HCT116 (cell line): ENCODE measurements at regions not wholly inside any gene's neighbourhood (a gene's known extent, or its start where the extent isn't known, plus 50 kb on each side); places are given as distances from the start of the nearest gene placed in this dataset.

ENCODE experiments used
- CEBPB ChIP-seq: IDR thresholded peaks from 2 replicates; pipeline ENCODE4 v1.6.1; 2012; ENCODE audit warnings: low read depth
- EZH2 ChIP-seq: fragments of 200-600 bp; sonication (generic); IDR thresholded peaks from 2 replicates; pipeline ENCODE4 v1.6.1; 2017; ENCODE audit warnings: antibody characterized with exemption, mixed run types
- EZH2phosphoT487 ChIP-seq: fragments of 200-600 bp; IDR thresholded peaks from 2 replicates; pipeline ENCODE4 v1.6.1; 2018; ENCODE audit warnings: antibody characterized with exemption, borderline replicate concordance
- POLR2A ChIP-seq: IDR thresholded peaks from 2 replicates; pipeline ENCODE4 v1.7.0; 2011; ENCODE audit warnings: borderline replicate concordance; ENCODE audit not compliant: insufficient read depth, insufficient read length; ENCODE audit errors: extremely low read depth
- POLR2AphosphoS5 ChIP-seq: IDR thresholded peaks from 2 replicates; pipeline ENCODE4 v1.6.1; 2011; ENCODE audit warnings: mild to moderate bottlenecking, low read depth, low read length, moderate library complexity
- RAD21 ChIP-seq: IDR thresholded peaks from 2 replicates; pipeline ENCODE4 v1.6.1; 2012; ENCODE audit warnings: low read depth, mild to moderate bottlenecking
- SP1 ChIP-seq: IDR thresholded peaks from 2 replicates; pipeline ENCODE4 v1.6.1; 2012; ENCODE audit warnings: low read depth
- SRF ChIP-seq: IDR thresholded peaks from 2 replicates; pipeline ENCODE4 v1.6.1; 2012; ENCODE audit warnings: low read depth
- ZFX ChIP-seq: fragments of 450-650 bp; IDR thresholded peaks from 2 replicates; pipeline ENCODE4 v1.6.1; 2017
- ZNF274 ChIP-seq: fragments of 200-500 bp; sonication (Bioruptor generic); IDR thresholded peaks from 2 replicates; pipeline ENCODE4 v1.6.1; 2014; ENCODE audit warnings: mild to moderate bottlenecking, low read depth, low read length, inconsistent platforms
- TF ChIP-seq, protein P1 (sequence below): IDR thresholded peaks from 2 replicates; pipeline ENCODE4 v1.6.1; 2012; ENCODE audit warnings: low read depth
- TF ChIP-seq, protein P2 (sequence below), 3 experiments: fragments of 200-600 bp in 1 of 3; sonication (generic) in 1 of 3; IDR thresholded peaks in 2 of 3; conservative IDR thresholded peaks in 1 of 3; 2 replicates each; pipeline ENCODE4 v1.5.1; 2012 to 2017; ENCODE audit warnings: low read depth in 2 of 3, low read length in 2 of 3, antibody characterized with exemption in 1 of 3, borderline replicate concordance in 1 of 3, control low read depth in 1 of 3, mild to moderate bottlenecking in 1 of 3, mixed read lengths in 1 of 3, mixed run types in 1 of 3, moderate library complexity in 1 of 3; ENCODE audit not compliant: insufficient read depth in 1 of 3
- TF ChIP-seq, protein P3 (sequence below): IDR thresholded peaks from 2 replicates; pipeline ENCODE4 v1.6.1; 2012
- TF ChIP-seq, protein P4 (sequence below): IDR thresholded peaks from 2 replicates; pipeline ENCODE4 v1.6.1; 2012

DNA sequence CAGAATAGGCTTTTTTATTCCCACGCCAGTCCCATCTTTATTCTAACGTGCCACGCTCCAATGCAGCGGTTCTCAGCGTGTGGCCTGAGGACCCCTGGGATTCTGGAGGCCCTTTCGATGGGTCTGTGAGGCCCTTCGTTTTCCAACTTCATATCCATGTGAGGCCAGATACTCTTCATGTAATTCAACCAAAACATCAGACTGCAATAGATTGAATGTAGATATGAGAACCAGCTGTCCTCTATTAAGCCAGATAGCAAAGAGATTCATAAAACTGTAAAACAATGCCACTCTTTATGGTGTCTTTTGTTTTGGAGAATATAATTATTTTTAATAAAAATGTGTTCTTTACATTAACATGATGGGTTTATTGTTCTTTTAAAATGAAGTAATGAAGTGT, 53.2 kb upstream of the KMT2C start:
- TF ChIP-seq, protein P1, sequence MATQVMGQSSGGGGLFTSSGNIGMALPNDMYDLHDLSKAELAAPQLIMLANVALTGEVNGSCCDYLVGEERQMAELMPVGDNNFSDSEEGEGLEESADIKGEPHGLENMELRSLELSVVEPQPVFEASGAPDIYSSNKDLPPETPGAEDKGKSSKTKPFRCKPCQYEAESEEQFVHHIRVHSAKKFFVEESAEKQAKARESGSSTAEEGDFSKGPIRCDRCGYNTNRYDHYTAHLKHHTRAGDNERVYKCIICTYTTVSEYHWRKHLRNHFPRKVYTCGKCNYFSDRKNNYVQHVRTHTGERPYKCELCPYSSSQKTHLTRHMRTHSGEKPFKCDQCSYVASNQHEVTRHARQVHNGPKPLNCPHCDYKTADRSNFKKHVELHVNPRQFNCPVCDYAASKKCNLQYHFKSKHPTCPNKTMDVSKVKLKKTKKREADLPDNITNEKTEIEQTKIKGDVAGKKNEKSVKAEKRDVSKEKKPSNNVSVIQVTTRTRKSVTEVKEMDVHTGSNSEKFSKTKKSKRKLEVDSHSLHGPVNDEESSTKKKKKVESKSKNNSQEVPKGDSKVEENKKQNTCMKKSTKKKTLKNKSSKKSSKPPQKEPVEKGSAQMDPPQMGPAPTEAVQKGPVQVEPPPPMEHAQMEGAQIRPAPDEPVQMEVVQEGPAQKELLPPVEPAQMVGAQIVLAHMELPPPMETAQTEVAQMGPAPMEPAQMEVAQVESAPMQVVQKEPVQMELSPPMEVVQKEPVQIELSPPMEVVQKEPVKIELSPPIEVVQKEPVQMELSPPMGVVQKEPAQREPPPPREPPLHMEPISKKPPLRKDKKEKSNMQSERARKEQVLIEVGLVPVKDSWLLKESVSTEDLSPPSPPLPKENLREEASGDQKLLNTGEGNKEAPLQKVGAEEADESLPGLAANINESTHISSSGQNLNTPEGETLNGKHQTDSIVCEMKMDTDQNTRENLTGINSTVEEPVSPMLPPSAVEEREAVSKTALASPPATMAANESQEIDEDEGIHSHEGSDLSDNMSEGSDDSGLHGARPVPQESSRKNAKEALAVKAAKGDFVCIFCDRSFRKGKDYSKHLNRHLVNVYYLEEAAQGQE = no peak
- TF ChIP-seq, protein P2, sequence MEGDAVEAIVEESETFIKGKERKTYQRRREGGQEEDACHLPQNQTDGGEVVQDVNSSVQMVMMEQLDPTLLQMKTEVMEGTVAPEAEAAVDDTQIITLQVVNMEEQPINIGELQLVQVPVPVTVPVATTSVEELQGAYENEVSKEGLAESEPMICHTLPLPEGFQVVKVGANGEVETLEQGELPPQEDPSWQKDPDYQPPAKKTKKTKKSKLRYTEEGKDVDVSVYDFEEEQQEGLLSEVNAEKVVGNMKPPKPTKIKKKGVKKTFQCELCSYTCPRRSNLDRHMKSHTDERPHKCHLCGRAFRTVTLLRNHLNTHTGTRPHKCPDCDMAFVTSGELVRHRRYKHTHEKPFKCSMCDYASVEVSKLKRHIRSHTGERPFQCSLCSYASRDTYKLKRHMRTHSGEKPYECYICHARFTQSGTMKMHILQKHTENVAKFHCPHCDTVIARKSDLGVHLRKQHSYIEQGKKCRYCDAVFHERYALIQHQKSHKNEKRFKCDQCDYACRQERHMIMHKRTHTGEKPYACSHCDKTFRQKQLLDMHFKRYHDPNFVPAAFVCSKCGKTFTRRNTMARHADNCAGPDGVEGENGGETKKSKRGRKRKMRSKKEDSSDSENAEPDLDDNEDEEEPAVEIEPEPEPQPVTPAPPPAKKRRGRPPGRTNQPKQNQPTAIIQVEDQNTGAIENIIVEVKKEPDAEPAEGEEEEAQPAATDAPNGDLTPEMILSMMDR (IDR thresholded peaks at IDR 0.05 in 2 of 3, conservative IDR thresholded peaks at IDR 0.05 in 1 of 3; ENCODE audit: borderline replicate concordance in 1 of 3, insufficient read depth in 1 of 3, low read depth in 2 of 3, low read length in 2 of 3) = no peak
- TF ChIP-seq SP1 (no peak), POLR2A (no peak), EZH2phosphoT487 (no peak), EZH2 (no peak), POLR2AphosphoS5 (no peak), ZNF274 (no peak), ZFX (no peak), RAD21 (no peak), CEBPB (no peak), SRF (no peak)
- TF ChIP-seq, protein P3, sequence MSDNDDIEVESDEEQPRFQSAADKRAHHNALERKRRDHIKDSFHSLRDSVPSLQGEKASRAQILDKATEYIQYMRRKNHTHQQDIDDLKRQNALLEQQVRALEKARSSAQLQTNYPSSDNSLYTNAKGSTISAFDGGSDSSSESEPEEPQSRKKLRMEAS = no peak
- TF ChIP-seq, protein P4, sequence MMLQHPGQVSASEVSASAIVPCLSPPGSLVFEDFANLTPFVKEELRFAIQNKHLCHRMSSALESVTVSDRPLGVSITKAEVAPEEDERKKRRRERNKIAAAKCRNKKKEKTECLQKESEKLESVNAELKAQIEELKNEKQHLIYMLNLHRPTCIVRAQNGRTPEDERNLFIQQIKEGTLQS = no peak
